A673 (cell line): ENCODE measurements at regions not wholly inside any gene's neighbourhood (a gene's known extent, or its start where the extent isn't known, plus 50 kb on each side); places are given as distances from the start of the nearest gene placed in this dataset.

Source experiments
- BruUV-seq: library from RNA; stranded (reverse); fragments of 400-500 nt; replicated peaks from 2 replicates; lab custom pipeline; 2021; lab: Mats Ljungman, UMichigan
- CTCF ChIA-PET: fragments of 300-600 bp; sonication (Branson Sonifier 250); formaldehyde crosslinking; loops from one replicate; lab custom pipeline; 2022; ENCODE audit warnings: antibody characterized with exemption; lab: Charles Lee
- POLR2A ChIA-PET: fragments of 300-600 bp; sonication (Branson Sonifier 250); formaldehyde crosslinking; loops from one replicate; lab custom pipeline; 2022; ENCODE audit warnings: antibody characterized with exemption; ENCODE audit not compliant: low non-redundant PET; lab: Charles Lee
- DNase-seq: peaks from one replicate; pipeline ENCODE4 v3.0.0-alpha.2; 2015; ENCODE audit warnings: low spot score
- H3K27ac ChIP-seq: fragments of 200-600 bp; sonication (generic); 2 replicates; pipeline ENCODE4 v1.5.1; 2016; ENCODE audit warnings: mixed run types, low read depth, mild to moderate bottlenecking, mixed read lengths, antibody characterized with exemption, low read length; ENCODE audit not compliant: poor library complexity, severe bottlenecking
- H3K27me3 ChIP-seq: fragments of 200-600 bp; sonication (generic); replicated peaks from 2 replicates; pipeline ENCODE4 v1.6.1; 2017; ENCODE audit warnings: mixed run types, low read depth, mild to moderate bottlenecking, mixed read lengths, antibody characterized with exemption, low read length; ENCODE audit not compliant: insufficient read depth, poor library complexity
- H3K36me3 ChIP-seq: fragments of 200-600 bp; sonication (generic); 2 replicates; pipeline ENCODE4 v1.6.1; 2016; ENCODE audit warnings: mixed run types, mild to moderate bottlenecking, mixed read lengths, antibody characterized with exemption, low read length; ENCODE audit not compliant: insufficient read depth, poor library complexity, severe bottlenecking
- H3K4me1 ChIP-seq: fragments of 200-600 bp; sonication (generic); 2 replicates; pipeline ENCODE4 v1.6.1; 2017; ENCODE audit warnings: mixed run types, mild to moderate bottlenecking, mixed read lengths, antibody characterized with exemption, low read length; ENCODE audit not compliant: insufficient read depth, poor library complexity, severe bottlenecking
- H3K4me3 ChIP-seq: fragments of 200-600 bp; sonication (generic); 2 replicates; pipeline ENCODE4 v1.5.1; 2016; ENCODE audit warnings: low read depth, mixed run types, mild to moderate bottlenecking, mixed read lengths, low read length; ENCODE audit not compliant: poor library complexity, severe bottlenecking
- H3K9me3 ChIP-seq: fragments of 200-600 bp; sonication (generic); 2 replicates; pipeline ENCODE4 v1.6.1; 2016; ENCODE audit warnings: mixed run types, low read depth, mild to moderate bottlenecking, mixed read lengths, antibody characterized with exemption, low read length; ENCODE audit not compliant: poor library complexity, severe bottlenecking
- EZH2 ChIP-seq: fragments of 200-600 bp; sonication (generic); IDR thresholded peaks from 2 replicates; pipeline ENCODE4 v1.6.1; 2017; ENCODE audit warnings: borderline replicate concordance, low read depth, mild to moderate bottlenecking, mixed read lengths, antibody characterized with exemption, low read length; ENCODE audit not compliant: poor library complexity, severe bottlenecking
- intact Hi-C: fragments of 100-400 bp; cut with micrococcal nuclease; formaldehyde crosslinking; loops from one replicate; pipeline ENCODE4 v1.10.0; 2022; ENCODE audit not compliant: unreplicated experiment
- TF ChIP-seq, protein P1 (sequence below): fragments of 300-800, 200-600 bp; sonication (generic); conservative IDR thresholded peaks from 2 replicates; pipeline ENCODE4 v1.5.1; 2017; ENCODE audit warnings: low read depth, mild to moderate bottlenecking, antibody characterized with exemption, low read length, moderate library complexity, mixed read lengths

DNA sequence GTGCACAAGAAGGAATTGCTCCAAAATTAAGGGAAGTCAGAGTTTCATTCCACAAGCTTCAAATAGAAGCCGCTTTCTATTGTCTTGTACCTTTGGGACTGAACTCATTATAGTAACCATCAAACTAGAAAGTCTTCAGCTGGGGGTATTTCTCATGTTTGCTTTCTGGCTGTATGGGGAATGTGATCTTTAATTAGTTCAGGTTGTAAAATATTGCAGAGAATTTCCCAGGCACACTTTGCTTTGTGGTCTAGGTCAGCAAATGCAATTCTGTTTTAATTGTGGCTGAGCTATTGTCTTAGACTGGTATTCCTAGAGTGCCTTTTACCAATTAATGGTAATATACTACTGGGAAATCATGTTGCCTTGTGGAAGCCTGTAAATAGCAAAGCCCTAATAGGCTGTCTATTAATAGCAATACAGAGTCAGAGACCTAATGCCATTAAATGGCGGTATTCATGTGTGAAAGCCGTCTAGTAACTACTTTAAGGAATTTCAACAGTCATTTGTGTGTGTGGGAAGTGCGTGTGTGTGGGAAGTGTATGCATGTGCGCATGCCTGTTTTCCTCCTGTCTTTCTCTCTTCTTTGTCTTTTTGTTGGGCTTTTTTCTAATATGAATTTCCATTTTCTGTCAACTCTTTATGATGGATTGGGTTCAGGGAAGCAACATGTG, 276.6 kb downstream of the FAT3 start:
- no peak for DNase-seq
- no peak overlapping the region for H3K4me3 ChIP-seq
- BruUV-seq = no TSS peak
- H3K27me3 ChIP-seq = no peaks in the 10 kb centered on the region
- TF ChIP-seq, protein P1, sequence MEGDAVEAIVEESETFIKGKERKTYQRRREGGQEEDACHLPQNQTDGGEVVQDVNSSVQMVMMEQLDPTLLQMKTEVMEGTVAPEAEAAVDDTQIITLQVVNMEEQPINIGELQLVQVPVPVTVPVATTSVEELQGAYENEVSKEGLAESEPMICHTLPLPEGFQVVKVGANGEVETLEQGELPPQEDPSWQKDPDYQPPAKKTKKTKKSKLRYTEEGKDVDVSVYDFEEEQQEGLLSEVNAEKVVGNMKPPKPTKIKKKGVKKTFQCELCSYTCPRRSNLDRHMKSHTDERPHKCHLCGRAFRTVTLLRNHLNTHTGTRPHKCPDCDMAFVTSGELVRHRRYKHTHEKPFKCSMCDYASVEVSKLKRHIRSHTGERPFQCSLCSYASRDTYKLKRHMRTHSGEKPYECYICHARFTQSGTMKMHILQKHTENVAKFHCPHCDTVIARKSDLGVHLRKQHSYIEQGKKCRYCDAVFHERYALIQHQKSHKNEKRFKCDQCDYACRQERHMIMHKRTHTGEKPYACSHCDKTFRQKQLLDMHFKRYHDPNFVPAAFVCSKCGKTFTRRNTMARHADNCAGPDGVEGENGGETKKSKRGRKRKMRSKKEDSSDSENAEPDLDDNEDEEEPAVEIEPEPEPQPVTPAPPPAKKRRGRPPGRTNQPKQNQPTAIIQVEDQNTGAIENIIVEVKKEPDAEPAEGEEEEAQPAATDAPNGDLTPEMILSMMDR = no peak
- no peak for TF ChIP-seq EZH2
- no peaks in the 10 kb centered on the region for H3K4me1 ChIP-seq
- ChIA-PET CTCF (no interaction called here), POLR2A (no interaction called here)
- intact Hi-C loops = no loop called here
- no peaks in the 10 kb centered on the region for H3K9me3 ChIP-seq
- H3K36me3 ChIP-seq = no peaks in the 10 kb centered on the region
- no peak overlapping the region for H3K27ac ChIP-seq

DNA sequence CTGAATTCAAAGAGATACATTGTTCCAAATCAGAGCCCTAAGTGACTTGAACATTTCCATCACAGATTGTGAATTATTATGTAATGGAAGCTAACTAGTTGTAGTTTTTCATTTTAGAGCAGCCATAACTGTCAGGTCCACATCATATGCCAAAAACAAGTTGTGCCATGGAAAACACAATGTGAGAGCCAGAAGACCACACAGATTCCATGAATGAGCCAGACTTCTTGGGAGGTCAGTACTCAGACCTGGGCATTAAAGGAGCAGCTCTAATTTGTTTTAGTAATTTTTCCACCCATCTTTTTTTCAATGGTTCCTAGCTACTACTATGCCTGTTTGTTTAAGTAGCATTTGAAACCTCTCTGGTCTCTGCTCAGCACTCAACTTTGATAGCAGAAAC, 279.4 kb downstream of the FAT3 start:
- no peaks in the 10 kb centered on the region for H3K4me1 ChIP-seq
- TF ChIP-seq, protein P1 = no peak
- TF ChIP-seq EZH2 = no peak
- no TSS peak for BruUV-seq
- intact Hi-C loops = no loop called here
- H3K36me3 ChIP-seq = no peaks in the 10 kb centered on the region
- no peaks in the 10 kb centered on the region for H3K9me3 ChIP-seq
- no peak for DNase-seq
- H3K27ac ChIP-seq = no peak overlapping the region
- ChIA-PET POLR2A (no interaction called here), CTCF (no interaction called here)
- no peaks in the 10 kb centered on the region for H3K27me3 ChIP-seq
- no peak overlapping the region for H3K4me3 ChIP-seq

DNA sequence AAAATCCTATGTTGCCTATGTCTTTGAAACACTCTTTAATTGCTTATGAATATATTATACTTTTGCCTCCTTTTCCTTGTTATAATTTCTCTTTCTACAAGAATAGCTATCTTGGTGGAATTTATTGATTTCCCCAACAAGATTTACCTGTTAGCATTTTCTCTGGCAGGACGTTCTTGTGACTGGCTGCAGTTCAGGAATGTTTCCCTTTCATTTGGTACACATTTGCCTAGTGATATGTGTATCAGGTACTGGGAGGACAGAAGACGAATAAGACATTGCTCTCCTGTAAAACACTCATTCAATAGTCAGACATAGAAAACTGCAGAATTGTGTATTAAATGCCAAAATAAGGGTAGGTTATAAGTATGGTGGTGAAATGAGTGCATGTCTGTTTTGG, 279.9 kb downstream of the FAT3 start:
- H3K36me3 ChIP-seq = no peaks in the 10 kb centered on the region
- H3K9me3 ChIP-seq = no peaks in the 10 kb centered on the region
- H3K27me3 ChIP-seq = no peaks in the 10 kb centered on the region
- no peak overlapping the region for H3K27ac ChIP-seq
- H3K4me1 ChIP-seq = no peaks in the 10 kb centered on the region
- intact Hi-C loops = no loop called here
- H3K4me3 ChIP-seq = no peak overlapping the region
- no peak for DNase-seq
- no TSS peak for BruUV-seq
- TF ChIP-seq, protein P1 = no peak
- TF ChIP-seq EZH2 = no peak
- ChIA-PET POLR2A (no interaction called here), CTCF (no interaction called here)
